ENCODE measurements at regions not wholly inside any gene's neighbourhood (a gene's known extent, or its start where the extent isn't known, plus 50 kb on each side); places are given as distances from the start of the nearest gene placed in this dataset.

DNA sequence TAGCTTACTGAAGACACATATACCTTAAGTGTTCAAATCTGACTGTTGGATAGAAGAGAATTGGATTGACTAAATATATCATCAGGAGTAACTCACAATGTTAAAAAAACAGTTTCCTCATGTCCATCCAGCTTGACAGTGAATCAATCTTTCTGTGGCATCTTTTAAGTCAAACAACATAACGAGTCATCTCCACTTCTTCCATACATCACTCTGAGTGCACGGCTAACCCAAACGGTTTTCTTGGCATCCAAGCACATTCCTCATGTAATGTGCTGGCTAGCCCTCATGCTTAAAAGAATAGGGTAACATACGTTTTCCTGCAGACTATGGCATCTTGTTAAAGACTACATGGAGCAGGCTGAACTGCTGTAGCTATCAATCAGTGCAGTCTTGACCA lies 291.5 kb upstream of the TRPC7 start:
- ChIA-PET POLR2A (no interaction called here), CTCF (no interaction called here)
- Histone ChIP-seq H3K4me2 (replicated peaks; ENCODE audit: low read depth, low read length, poor library complexity, severe bottlenecking) (no peak overlapping the region), H3K36me3 (replicated peaks in 1 of 2; ENCODE audit: control extremely low read depth in 1 of 2, control insufficient read depth in 1 of 2, extremely low read depth in 1 of 2, insufficient read depth in 2 of 2, low read length in 1 of 2) (no peaks in the 10 kb centered on the region), H3K27ac (ENCODE audit: low read length in 2 of 2) (no peak overlapping the region), H4K20me1 (ENCODE audit: control insufficient read depth, insufficient read depth, low read length, poor library complexity, severe bottlenecking) (no peaks in the 10 kb centered on the region), H3K27me3 (replicated peaks in 1 of 4; ENCODE audit: control extremely low read depth in 1 of 4, control insufficient read depth in 3 of 4, insufficient read depth in 4 of 4, low read length in 3 of 4) (no peaks in the 10 kb centered on the region), H3K4me1 (ENCODE audit: control insufficient read depth in 2 of 2, insufficient read depth in 2 of 2, low read length in 2 of 2) (no peaks in the 10 kb centered on the region), H3K9ac (ENCODE audit: low read length) (no peak overlapping the region), H3K4me3 (ENCODE audit: control extremely low read depth in 1 of 5, extremely low read depth in 1 of 5, insufficient read depth in 1 of 5, low read depth in 2 of 5, low read length in 4 of 5) (no peak overlapping the region), H3K79me2 (ENCODE audit: control insufficient read depth, insufficient read depth, low read length) (no peaks in the 10 kb centered on the region), H3K9me3 (ENCODE audit: control extremely low read depth in 1 of 3, control insufficient read depth in 2 of 3, insufficient read depth in 1 of 3, low read length in 2 of 3) (peaks cover 0 to 8% (median 0%) of the 10 kb centered on the region in 3 donors), H2AFZ (ENCODE audit: insufficient read depth, low read depth, low read length, poor library complexity, severe bottlenecking) (no peak overlapping the region)
- Mint-ChIP-seq H3K4me1 (no peaks in the 10 kb centered on the region), H3K9me3 (ENCODE audit: insufficient read depth) (no peaks in the 10 kb centered on the region), H3K27me3 (no peaks in the 10 kb centered on the region), H3K27ac (no peak overlapping the region), H3K4me3 (no peak overlapping the region)
- intact Hi-C loops (cut with micrococcal nuclease): no loop called here
- DNase-seq (no peak), ATAC-seq (ENCODE audit: low read depth) (no peak)
- TF ChIP-seq, protein P1, sequence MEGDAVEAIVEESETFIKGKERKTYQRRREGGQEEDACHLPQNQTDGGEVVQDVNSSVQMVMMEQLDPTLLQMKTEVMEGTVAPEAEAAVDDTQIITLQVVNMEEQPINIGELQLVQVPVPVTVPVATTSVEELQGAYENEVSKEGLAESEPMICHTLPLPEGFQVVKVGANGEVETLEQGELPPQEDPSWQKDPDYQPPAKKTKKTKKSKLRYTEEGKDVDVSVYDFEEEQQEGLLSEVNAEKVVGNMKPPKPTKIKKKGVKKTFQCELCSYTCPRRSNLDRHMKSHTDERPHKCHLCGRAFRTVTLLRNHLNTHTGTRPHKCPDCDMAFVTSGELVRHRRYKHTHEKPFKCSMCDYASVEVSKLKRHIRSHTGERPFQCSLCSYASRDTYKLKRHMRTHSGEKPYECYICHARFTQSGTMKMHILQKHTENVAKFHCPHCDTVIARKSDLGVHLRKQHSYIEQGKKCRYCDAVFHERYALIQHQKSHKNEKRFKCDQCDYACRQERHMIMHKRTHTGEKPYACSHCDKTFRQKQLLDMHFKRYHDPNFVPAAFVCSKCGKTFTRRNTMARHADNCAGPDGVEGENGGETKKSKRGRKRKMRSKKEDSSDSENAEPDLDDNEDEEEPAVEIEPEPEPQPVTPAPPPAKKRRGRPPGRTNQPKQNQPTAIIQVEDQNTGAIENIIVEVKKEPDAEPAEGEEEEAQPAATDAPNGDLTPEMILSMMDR (IDR thresholded peaks at IDR 0.05): no peak
- TF ChIP-seq EZH2 (IDR thresholded peaks at IDR 0.05; ENCODE audit: borderline replicate concordance, insufficient read depth, low read depth, low read length, poor library complexity, severe bottlenecking): no peak
- WGBS (ENCODE audit: insufficient coverage): 78% methylated on average over 4 of the region's 4 CpGs

DNA sequence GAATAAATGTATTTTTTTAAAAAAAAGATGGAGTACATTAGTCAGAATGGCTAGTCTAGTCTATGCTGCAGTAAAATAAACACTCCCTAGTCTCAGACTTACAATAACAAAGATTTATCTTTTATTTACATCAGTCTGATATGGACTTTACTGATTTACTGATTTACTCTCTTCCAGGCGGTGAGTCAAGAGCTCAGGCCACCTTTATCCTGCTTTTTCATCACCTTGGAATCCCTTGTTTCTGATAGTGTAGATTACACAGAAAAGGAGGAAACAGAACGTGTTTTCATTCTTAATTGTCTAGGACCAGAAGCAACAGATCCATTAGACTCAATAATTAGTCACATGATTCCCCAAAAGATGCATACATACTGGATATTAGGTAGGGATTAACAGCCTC lies 290.1 kb upstream of the TRPC7 start:
- TF ChIP-seq, protein P1 (IDR thresholded peaks at IDR 0.05): no peak
- TF ChIP-seq EZH2 (IDR thresholded peaks at IDR 0.05; ENCODE audit: borderline replicate concordance, insufficient read depth, low read depth, low read length, poor library complexity, severe bottlenecking): no peak
- no CpG with 5 or more reads among the region's 2 CpGs for WGBS (ENCODE audit: insufficient coverage)
- Histone ChIP-seq H3K79me2 (ENCODE audit: control insufficient read depth, insufficient read depth, low read length) (no peaks in the 10 kb centered on the region), H2AFZ (ENCODE audit: insufficient read depth, low read depth, low read length, poor library complexity, severe bottlenecking) (no peak overlapping the region), H3K27ac (ENCODE audit: low read length in 2 of 2) (no peak overlapping the region), H4K20me1 (ENCODE audit: control insufficient read depth, insufficient read depth, low read length, poor library complexity, severe bottlenecking) (no peaks in the 10 kb centered on the region), H3K36me3 (replicated peaks in 1 of 2; ENCODE audit: control extremely low read depth in 1 of 2, control insufficient read depth in 1 of 2, extremely low read depth in 1 of 2, insufficient read depth in 2 of 2, low read length in 1 of 2) (no peaks in the 10 kb centered on the region), H3K27me3 (replicated peaks in 1 of 4; ENCODE audit: control extremely low read depth in 1 of 4, control insufficient read depth in 3 of 4, insufficient read depth in 4 of 4, low read length in 3 of 4) (no peaks in the 10 kb centered on the region), H3K4me1 (ENCODE audit: control insufficient read depth in 2 of 2, insufficient read depth in 2 of 2, low read length in 2 of 2) (no peaks in the 10 kb centered on the region), H3K9me3 (ENCODE audit: control extremely low read depth in 1 of 3, control insufficient read depth in 2 of 3, insufficient read depth in 1 of 3, low read length in 2 of 3) (peaks cover 0 to 9% (median 0%) of the 10 kb centered on the region in 3 donors), H3K4me3 (ENCODE audit: control extremely low read depth in 1 of 5, extremely low read depth in 1 of 5, insufficient read depth in 1 of 5, low read depth in 2 of 5, low read length in 4 of 5) (no peak overlapping the region), H3K9ac (ENCODE audit: low read length) (no peak overlapping the region), H3K4me2 (replicated peaks; ENCODE audit: low read depth, low read length, poor library complexity, severe bottlenecking) (no peak overlapping the region)
- ATAC-seq (ENCODE audit: low read depth) (no peak), DNase-seq (no peak)
- POLR2A ChIA-PET: no interaction called here
- H3K27ac Mint-ChIP-seq: no peak overlapping the region
- H3K27me3 Mint-ChIP-seq: no peaks in the 10 kb centered on the region
- H3K4me1 Mint-ChIP-seq: no peaks in the 10 kb centered on the region
- CTCF ChIA-PET: no interaction called here
- peaks cover 3% of the 10 kb centered on the region for H3K9me3 Mint-ChIP-seq (ENCODE audit: insufficient read depth)
- H3K4me3 Mint-ChIP-seq: no peak overlapping the region
- intact Hi-C loops (cut with micrococcal nuclease): no loop called here
